HG03103 (cell line): ENCODE measurements at regions not wholly inside any gene's neighbourhood (a gene's known extent, or its start where the extent isn't known, plus 50 kb on each side); places are given as distances from the start of the nearest gene placed in this dataset.
"Not testable (repeated sequence)": the region's sequence is repeated elsewhere in the genome, so short reads cannot be mapped to it uniquely, and the experiment has no call there.

Source experiments
- ATAC-seq: cut with Tn5 transposase; IDR thresholded peaks from one replicate; pipeline ENCODE4 v1.9.1; 2021; ENCODE audit warnings: low read depth; ENCODE audit not compliant: unreplicated experiment

DNA sequence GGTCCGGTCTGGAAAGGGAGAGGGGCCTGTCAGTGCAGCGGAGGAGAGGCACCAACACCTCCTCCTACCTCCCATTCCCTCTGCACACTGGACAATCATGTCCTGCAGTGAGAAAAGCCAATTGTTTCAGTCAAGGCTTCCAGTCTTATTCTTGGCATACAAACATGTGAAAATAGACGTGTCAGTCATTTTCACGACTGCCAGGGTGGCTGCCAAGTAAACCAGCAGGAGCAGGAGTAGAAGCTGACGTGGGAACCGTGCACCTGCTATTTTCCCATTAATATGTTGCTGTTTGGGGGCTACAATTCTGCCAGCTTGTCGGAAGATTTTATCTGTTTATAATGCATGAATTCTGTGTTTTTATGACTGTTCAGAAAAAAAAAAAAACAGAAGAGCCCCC, 202.3 kb downstream of the SPP2 start:
- ATAC-seq, result no peak

DNA sequence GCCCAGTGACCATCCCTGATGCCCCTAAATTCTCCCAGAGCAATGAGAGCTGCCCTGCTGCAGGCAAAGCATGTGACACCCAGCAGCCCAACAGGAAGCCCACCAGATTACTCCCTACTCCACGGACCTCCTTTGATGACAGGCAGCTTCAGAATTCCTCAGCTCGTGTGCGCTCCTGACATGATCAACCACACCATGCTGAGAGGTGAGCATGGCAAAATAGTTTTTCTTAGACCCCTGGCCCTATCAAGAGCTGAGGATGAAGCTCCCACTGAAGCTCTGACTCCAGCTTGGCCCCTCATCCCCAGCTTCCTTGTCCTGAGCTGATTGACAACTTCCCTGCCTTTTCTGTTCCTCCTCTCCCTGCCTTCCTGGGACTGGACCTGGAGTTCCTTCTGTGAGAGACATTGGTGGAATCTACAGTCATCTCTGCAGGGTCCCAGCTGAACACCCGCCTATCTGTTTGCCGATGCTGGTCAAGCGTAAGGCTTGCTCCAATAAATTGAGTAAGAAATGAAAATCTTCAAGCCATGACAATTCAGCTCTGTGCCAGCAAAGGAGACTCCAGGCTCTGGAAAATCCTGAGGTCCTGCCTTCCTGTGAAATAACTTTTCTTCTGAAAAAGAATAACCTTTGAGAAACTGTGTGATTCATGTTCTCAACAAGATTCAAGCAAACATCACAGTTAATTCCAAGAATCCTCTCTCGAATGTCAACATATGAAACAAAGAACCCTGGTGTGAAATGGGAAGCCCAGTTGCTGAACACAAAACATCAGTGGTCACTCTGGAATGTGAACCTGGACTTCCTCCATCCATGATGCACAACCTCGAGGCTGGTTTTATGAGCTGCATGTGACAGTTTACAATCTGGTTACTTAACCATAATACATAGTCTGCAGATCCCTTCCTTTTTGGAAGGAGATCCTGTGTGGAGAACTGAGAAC, 201.1 kb downstream of the SPP2 start:
- ATAC-seq, result no peak

DNA sequence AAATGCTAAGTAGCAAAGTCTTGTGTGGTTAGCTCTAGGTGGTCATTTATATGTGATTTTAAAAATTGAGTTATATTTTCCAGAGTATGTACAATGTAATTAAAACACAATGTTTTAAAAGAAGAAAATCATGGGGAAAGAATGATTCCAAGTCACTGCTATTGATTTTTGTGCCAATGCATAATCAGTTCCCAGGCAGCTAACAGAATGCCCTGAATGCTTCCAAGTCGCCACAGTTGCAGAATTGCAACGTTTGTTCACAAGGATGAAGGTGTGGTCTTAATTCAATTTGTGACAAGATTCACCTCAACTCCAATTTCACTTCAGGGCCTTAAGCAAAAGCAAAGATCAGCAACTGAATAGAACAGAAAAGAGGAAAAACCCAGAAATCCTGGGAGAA, 200.4 kb downstream of the SPP2 start:
- ATAC-seq, result no peak

DNA sequence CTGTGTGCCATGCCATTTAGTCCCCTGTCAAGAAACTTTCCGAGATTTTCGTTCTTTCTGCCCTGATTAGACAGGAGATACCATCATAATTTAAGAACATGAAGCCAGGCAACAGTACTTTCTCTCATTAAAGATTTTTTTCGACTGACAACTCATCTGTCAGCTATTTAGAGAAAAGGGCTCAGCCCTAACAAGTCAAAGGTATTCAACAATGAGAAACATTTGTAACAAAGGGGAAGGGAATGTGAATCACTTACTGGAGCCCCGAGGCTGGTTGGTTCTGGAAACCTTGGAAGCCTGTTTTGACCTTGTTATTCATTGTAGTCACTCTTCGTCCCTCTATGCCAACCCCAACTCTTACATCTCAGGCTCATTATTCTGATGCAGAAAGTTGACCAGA, 199.4 kb downstream of the SPP2 start:
- no peak for ATAC-seq

DNA sequence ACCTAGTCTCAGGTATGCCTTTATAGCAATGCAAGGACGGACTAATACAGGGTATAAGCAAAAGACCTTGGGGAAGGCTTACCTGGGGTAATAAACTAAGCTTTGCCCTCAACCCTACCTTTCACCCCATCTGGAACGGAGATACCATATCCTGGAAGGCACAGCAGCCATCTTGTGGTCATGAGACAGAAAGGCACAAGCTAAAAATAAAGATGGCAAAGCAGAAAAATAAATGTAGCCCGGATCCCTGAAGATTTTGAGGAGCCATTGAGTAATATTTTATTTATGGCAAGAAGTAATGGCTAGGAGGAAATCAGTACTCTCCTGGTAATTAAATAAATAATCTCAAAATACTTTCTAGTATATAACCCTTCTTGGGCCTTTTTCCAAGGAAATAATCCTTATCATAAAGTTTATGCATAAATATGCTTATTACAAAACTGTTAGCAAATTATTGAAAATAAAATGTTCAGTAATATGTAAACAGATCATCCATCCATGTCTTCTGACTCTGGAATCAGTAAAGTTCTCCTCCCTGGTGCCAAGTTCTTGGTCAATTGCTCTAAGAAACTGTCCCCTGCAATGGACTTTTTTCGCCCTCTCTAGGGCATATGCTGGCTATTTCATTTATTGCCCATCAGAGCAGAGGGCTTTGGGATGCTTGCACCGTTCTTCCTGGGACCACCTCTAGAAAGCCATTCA, 198.7 kb downstream of the SPP2 start:
- ATAC-seq, result no peak

DNA sequence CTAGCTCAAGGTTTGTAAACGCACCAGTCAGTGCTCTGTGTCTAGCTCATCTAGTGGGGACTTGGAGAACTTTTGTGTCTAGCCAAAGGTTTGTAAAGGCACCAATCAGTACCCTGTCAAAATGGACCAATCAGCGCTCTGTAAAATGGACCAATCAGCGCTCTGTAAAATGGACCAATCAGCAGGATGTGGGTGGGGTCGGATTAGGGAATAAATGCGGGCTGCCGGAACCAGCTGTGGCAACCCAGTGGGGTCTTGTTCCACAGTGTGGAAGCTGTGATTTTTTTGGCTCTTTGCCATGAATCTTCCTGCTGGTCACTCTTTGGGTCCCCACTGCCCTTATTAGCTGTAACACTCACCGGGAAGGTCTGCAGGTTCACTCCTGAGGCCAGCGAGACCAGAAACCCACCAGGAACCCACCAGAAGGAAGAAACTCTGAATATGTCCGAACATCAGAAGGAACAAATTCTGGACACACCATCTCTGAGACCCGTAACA, 197.8 kb downstream of the SPP2 start:
- ATAC-seq, result not testable (repeated sequence)

DNA sequence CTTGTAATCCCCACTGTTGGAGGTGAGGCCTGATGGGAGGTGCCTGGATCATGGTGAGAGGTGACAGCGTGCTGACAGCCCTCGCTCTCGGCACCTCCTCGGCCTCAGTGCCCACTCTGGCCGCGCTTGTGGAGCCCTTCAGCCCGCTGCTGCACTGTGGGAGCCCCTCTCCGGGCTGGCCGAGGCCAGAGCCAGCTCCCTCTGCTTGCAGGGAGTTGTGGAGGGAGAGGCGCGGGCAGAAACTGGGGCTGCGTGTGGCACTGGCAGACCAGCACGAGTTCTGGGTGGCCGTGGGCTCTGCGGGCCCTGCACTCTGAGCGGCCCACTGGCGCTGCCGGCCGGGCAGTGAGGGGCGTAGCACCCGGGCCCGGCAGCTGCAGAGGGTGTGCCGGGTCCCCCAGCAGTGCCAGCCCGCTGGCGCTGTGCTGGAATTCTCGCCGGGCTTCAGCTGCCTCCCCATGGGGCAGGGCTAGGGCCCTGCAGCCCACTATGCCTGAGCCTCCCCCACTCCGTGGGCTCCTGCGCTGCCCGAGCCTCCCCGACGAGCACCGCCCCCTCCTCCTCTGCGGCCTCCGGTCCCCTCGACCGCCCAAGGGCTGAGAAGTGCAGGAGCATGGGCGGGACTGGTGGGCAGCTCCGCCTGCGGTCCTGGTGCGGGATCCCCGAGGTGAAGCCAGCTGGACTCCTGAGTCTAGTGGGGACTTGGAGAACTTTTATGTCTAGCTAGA, 197.1 kb downstream of the SPP2 start:
- ATAC-seq, result no peak

DNA sequence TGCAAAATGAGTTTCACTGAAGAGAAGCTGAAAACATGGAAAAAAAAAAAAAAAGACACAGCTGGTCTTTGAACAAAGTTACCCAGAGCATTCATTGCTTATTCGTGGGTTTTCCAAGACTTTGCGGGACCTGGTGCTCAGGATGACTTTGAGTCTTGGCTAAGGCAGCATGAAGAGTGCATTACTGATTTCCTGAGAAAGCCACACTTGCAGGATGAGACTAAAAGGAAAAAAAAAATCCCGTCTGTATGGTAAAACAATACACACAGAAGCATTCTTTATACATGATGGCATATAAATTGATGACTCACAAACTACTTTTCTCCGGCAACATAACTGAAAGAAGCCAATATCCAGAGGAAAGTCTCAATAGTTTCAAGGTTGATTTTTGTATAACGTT, 195.4 kb downstream of the SPP2 start:
- ATAC-seq, result no peak

DNA sequence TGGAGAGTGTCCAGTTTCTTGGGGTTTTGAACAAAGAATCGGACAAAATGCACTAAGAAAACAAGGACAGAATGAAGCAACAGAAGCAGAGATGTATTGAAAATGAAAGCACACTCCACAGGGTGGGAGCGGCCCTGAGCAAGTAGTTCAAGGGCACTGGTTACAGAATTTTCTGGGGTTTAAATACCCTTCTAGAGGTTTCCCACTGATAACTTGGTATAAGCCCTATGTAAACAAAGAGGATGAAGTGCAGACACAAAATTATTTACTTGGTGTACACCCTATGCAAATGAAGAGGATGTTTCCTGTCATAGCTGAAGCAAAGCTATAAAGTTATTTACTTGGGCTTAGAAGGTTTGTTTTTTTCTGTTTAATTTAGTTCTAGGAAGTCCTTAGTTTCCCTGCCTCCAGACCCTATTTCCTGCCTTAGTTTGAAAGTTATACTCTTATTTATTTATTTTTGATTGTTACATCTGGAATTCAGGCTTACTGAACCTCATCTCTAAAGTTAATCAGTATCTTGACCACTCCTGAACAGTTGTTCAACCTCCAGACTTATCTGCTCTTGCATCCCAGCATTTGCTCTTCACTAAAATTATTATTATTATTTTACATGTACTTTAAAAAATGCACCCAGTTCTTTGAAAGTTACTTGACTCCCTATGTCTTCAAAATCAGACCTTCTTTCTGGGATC, 193.5 kb downstream of the SPP2 start:
- ATAC-seq, result no peak

DNA sequence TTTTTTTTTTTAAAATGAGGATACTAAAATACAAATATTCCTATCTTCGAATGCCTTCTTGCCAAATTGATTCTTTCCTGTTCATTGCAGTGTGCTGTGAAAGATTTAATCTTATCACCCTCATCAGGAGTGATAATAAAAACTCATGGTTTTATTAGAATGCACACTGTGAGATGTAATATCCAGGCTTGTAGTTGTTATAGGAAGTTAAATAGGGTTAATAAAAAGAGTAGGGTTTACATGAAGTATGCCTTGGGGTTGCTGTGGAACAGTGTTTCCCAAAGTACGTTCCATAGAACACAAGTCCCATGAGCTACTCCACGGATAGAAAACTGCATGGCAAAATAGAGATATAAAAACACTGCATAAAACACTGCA, 191.9 kb downstream of the SPP2 start:
- no peak for ATAC-seq

DNA sequence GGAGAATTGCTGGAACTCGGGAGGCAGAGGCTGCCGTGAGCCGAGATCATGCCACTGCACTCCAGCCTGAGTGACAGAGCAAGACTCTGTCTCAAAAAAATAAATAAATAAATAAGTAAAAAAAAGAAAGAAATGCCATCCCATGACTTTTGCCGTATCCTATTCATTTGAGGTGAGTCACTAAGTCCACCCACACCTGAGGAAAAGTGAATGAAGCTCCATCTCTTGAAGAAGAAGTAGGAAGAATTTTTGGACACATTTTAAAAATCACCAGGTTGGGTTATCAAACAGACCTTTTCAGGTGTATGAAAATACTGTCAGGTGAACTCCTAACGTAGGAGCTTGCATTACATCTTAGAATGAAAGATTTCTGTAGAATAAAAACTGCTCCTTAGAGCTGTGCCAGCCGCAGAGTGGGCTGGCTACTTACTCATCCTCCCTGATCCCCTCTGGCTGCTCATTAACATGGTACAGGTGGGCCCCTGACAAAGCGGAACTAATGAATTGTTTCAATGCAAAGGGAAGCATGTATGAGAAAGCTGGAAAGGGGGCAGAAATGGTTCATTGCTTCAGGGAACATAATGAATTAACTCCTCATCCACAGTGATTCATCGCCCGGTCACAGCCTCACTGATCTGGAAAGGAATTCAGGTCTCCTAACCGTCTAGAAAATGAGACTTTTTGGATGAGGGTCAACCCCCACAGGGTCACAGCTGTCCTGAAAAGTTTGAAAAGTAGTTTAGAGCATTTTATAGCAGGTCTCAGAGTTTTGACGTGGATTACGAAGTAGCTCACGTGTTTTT, 191.4 kb downstream of the SPP2 start:
- no peak for ATAC-seq

DNA sequence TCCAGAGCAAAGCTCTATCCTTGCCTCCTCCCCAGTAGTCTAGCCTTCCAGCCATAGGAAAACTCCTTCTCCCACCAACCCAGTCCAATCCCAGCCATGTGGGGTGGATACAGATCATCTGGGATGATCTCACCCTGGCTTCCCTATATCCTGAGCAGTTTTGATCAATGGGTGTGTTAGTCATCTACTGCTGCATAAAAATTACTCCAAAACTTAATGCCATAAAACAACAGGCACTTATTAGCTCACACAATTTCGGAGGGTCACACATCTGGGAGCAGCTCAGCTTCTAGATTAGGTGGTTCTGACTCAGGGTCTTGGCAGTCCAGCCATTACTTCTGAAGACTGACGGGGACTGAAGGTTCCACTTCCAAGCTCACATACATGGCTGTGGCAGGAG, 190.4 kb downstream of the SPP2 start:
- no peak for ATAC-seq

DNA sequence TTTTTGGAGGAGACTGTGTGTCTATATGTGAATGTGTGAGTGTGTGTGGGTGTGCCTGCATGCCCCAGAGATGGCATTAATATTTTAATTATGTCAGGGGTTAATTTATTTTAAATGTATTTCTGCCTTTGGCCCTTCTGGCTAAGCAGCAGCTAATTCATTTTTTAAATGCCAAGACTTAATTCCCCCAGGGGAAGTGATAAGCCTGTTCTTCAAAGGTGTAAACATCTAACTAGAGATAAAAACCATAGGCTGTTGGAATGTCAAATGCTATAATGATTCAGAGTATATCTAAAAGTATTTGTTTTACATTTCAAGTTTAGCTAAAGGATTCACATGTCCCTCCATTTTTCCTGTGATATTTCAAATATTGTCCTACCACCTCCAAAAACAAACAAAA, 184.7 kb downstream of the SPP2 start:
- no peak for ATAC-seq

DNA sequence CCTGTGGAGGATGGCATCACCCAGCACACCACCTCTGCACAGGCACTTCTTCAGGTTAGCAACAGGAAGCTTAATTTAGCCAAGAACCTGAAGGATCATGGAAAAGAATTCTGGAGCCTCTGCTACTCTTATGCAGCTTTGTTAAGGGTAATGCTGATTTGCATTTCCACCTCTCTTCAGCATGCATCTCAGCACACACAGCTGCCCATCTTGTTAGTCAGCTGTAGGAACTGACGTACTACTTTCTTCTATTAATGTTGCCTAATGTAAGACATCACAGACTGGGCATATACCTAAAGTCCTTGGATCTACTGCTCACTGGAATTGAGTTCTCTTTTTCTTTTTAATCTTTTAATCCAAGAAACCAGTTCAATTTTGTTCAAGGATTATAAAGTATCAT, 181.0 kb downstream of the SPP2 start:
- no peak for ATAC-seq

DNA sequence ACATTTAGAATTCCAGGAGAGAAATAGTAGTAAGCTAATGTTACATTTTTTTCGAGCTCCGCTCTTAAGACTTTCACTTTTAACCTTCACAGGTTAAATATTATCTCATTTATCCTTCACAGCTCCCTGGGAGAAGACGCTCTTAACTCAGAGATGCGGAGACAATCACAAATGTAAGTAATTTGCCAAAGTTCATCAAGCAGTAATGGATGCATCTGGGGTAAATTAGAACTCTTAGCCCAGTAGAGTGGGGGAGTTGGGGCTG, 168.5 kb downstream of the SPP2 start:
- no peak for ATAC-seq

DNA sequence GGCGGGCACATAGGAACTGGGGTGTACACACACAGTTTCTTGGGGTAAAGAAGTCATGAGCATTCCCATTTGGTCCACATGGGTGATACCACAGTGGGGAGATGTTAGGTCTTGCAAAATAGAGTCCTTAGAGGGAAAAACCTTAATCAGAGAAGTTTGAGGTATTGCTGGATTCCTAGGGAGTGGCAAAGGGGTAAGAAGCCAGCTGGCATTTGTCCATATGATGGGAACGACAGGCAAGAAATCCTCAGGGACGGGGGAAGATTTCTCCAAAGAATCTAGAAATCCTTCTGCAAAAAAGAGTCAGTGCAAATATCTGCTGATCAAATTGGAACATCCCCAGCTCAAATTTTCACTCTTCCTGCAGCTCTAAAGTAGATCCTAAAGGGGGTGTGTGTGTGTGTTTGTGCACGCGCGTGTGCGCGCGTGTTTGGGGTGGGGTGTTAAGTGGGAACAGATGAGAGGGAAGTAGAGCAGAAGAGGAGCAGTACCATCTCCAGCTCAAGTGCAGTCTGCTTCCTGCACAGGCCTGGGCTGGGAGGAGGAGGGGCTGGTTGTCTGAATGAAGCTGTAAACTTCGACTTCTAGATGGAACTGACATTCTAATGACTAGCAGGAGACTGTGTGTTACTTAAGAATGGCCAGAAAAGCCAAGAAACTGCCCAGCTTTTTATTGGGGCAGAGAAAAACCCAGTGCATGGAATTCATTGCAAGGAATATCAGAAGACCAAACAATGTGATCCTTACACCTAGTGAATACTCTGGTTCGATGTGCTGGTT, 168.0 kb downstream of the SPP2 start:
- no peak for ATAC-seq

DNA sequence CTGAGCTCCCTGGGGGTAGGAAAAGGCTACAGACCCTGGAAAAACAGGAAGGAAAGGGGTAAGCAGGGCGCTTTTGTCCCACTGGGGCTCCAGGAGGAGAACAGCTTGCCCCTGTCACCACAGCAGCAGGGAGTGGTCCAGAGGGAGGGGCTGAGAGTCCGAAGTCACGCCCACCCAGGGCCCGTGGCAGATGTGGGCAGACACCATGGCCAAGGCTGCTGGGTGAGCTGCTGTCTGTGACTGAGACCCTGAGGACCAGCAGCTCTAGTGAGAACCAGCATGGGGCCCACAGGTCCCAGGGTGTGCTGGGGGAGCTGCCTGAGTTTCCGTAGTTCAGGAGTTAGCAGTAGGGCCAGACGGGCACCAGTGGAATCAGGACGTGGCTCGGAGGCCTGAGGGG, 162.0 kb downstream of the SPP2 start:
- no peak for ATAC-seq

DNA sequence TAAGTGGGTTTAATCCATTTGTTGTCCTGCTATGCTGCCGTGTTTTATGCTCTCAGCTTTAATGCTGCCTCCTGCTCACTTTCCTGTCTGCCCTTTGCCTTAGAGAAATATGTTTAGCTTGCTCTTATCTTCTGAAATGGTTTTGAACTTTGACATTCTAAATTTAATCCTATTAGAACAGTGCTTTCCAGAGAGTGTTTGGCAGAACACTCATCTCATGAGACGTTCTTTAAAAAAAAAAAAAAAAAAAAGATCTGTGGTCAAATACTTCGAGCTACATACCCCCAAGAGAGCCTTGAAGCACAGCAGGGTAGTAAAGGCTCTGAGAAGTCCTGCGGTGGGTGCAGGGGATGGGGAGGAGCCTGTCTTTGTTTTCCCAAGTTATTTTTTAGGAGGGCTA, 161.3 kb downstream of the SPP2 start:
- no peak for ATAC-seq

DNA sequence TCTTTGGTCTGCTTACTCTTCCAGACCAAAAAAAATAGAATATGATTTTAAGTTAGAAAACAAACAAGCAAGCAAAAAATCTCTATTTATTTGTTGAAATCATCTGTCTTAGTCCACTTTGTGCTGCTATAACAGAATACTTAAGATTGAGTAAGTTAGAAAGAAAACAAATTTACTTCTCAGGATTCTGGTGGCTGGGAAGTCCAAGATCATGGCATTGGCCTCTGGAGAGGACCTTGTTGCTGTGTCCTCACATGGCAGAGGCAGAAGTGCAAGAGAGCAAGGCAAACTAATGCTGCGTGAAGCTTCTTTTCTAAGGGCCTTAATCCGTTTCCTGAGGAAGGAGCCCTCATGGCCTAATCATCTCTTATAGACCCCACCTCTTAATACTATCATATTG, 156.2 kb downstream of the SPP2 start:
- no peak for ATAC-seq
